ENCODE measurements at regions not wholly inside any gene's neighbourhood (a gene's known extent, or its start where the extent isn't known, plus 50 kb on each side); places are given as distances from the start of the nearest gene placed in this dataset.

DNA sequence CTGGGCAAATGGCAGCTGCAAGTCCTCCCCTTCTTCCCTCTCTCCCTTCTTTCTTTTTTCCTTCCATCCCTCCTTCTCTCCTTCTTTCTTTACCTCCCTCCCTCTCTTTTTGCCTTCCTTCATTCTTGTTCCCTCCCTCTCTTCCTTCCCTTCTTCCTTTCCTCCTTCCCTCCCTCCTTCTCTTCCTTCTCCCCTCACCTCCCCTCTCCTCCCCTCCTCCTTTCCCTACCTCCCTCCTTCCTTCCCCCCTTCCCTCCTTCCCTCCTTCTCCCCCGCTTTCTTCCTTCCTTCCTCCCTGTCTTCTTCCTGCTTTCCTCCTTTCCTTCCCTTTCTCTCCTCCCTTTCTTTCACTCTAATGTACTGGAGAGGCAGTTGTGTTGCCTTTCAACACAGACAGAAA, 110.8 kb upstream of the SALL1 start:
- TF ChIP-seq, protein P1, sequence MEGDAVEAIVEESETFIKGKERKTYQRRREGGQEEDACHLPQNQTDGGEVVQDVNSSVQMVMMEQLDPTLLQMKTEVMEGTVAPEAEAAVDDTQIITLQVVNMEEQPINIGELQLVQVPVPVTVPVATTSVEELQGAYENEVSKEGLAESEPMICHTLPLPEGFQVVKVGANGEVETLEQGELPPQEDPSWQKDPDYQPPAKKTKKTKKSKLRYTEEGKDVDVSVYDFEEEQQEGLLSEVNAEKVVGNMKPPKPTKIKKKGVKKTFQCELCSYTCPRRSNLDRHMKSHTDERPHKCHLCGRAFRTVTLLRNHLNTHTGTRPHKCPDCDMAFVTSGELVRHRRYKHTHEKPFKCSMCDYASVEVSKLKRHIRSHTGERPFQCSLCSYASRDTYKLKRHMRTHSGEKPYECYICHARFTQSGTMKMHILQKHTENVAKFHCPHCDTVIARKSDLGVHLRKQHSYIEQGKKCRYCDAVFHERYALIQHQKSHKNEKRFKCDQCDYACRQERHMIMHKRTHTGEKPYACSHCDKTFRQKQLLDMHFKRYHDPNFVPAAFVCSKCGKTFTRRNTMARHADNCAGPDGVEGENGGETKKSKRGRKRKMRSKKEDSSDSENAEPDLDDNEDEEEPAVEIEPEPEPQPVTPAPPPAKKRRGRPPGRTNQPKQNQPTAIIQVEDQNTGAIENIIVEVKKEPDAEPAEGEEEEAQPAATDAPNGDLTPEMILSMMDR (IDR thresholded peaks at IDR 0.05), result no peak
- no peak for TF ChIP-seq POLR2A (IDR thresholded peaks at IDR 0.05)

Measured in uterus (tissue), 2 donors.